GM23248 (cell line): ENCODE measurements at regions not wholly inside any gene's neighbourhood (a gene's known extent, or its start where the extent isn't known, plus 50 kb on each side); places are given as distances from the start of the nearest gene placed in this dataset.
"Not testable (repeated sequence)": the region's sequence is repeated elsewhere in the genome, so short reads cannot be mapped to it uniquely, and the experiment has no call there.

Experiments used
- DNase-seq: peaks from one replicate; pipeline ENCODE4 v3.0.0-alpha.2; 2015
- H2AFZ ChIP-seq: fragments of 200-600 bp; sonication (generic); 2 replicates; pipeline ENCODE4 v1.6.1; 2016; ENCODE audit warnings: antibody characterized with exemption
- H3F3A ChIP-seq: fragments of 200-600 bp; sonication (generic); 2 replicates; pipeline ENCODE4 v1.6.1; 2016; ENCODE audit warnings: mild to moderate bottlenecking, antibody characterized with exemption, mixed run types; ENCODE audit not compliant: insufficient read depth
- H3K27ac ChIP-seq: fragments of 200-600 bp; sonication (generic); 2 replicates; pipeline ENCODE4 v1.5.1; 2016; ENCODE audit warnings: mild to moderate bottlenecking
- H3K27me3 ChIP-seq: fragments of 200-600 bp; sonication (generic); replicated peaks from 2 replicates; pipeline ENCODE4 v1.6.1; 2016; ENCODE audit warnings: mild to moderate bottlenecking; ENCODE audit not compliant: insufficient read depth
- H3K36me3 ChIP-seq: fragments of 200-600 bp; sonication (generic); 2 replicates; pipeline ENCODE4 v1.6.1; 2016; ENCODE audit warnings: low read depth, mild to moderate bottlenecking
- H3K4me1 ChIP-seq: fragments of 200-600 bp; sonication (generic); 2 replicates; pipeline ENCODE4 v1.6.1; 2016; ENCODE audit warnings: mild to moderate bottlenecking; ENCODE audit not compliant: insufficient read depth
- H3K4me2 ChIP-seq: fragments of 200-600 bp; sonication (generic); one replicate; pipeline ENCODE4 v1.6.1; 2016; ENCODE audit warnings: mild to moderate bottlenecking; ENCODE audit not compliant: unreplicated experiment
- H3K4me3 ChIP-seq: fragments of 200-600 bp; sonication (generic); 2 replicates; pipeline ENCODE4 v1.5.1; 2016; ENCODE audit warnings: mild to moderate bottlenecking
- H3K79me2 ChIP-seq: fragments of 200-600 bp; sonication (generic); 2 replicates; pipeline ENCODE4 v1.6.1; 2016; ENCODE audit warnings: mild to moderate bottlenecking; ENCODE audit not compliant: insufficient read depth
- H3K9ac ChIP-seq: fragments of 200-600 bp; sonication (generic); 2 replicates; pipeline ENCODE4 v1.6.1; 2016; ENCODE audit warnings: mild to moderate bottlenecking
- H3K9me2 ChIP-seq: fragments of 200-600 bp; sonication (generic); 2 replicates; pipeline ENCODE4 v1.6.1; 2016; ENCODE audit warnings: mixed run types, mild to moderate bottlenecking, moderate library complexity; ENCODE audit not compliant: insufficient read depth
- H3K9me3 ChIP-seq: fragments of 200-600 bp; sonication (generic); one replicate; pipeline ENCODE4 v1.6.1; 2017; ENCODE audit warnings: low read depth
- H4K20me1 ChIP-seq: fragments of 200-600 bp; sonication (generic); 2 replicates; pipeline ENCODE4 v1.6.0; 2016; ENCODE audit not compliant: insufficient read depth
- EZH2 ChIP-seq: fragments of 200-600 bp; sonication (generic); IDR thresholded peaks from 2 replicates; pipeline ENCODE4 v1.6.1; 2018; ENCODE audit warnings: antibody characterized with exemption, mild to moderate bottlenecking; ENCODE audit not compliant: insufficient read depth, poor library complexity, severe bottlenecking
- EZH2phosphoT487 ChIP-seq: fragments of 200-600 bp; sonication (generic); IDR thresholded peaks from 2 replicates; pipeline ENCODE4 v1.6.1; 2018; ENCODE audit warnings: antibody characterized with exemption, moderate library complexity, mild to moderate bottlenecking, low read depth; ENCODE audit not compliant: insufficient read depth
- WGBS, 2 experiments: methylation state at CpG; one replicate each; pipeline ENCODE4 v1.1.6; 2015 to 2017; ENCODE audit warnings: low lambda C conversion rate in 2 of 2, low coverage in 1 of 2; ENCODE audit errors: missing lambda C conversion rate in 2 of 2; 5-methylcytosine and 5-hydroxymethylcytosine counted together
- in situ Hi-C: fragments of 300-500 bp; cut with MboI; formaldehyde crosslinking; loops from 2 replicates; pipeline ENCODE4 v1.15.0; 2020

DNA sequence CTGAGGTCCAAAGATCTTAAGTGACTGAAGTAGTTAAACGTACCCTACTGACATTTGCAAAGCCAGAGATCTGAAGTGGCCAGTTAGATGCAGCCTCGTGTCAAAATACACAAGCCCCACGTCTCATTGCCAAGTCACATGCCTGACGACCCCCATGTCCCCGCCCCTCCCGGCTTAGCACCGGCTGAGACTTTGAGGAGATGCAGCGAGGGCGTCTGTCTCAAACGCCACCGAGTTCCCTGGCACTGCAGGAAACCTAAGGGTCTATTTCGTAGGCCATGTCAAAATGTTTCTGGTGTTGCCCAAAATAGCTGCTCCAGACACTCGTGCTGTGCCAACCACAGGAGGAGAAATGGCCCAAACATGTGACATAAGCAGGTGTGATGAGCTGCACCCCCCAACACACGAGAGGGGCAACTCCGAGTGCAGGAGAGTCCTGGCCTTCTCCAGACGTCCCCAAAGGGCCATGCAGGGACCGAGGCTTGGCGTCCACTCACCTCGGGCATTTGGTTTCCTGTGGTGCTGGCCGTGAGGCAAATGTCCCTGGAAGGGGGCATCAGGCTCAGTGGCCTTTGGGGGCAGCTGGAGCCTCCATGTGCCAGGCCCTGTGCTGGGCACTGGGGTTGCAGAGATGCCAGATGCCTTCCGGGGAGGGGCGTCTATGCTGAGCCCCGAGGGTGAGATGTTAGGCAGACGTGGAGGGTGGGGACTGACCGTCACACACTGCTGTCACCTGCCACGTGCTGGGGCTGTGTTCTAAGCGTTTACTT, 67.0 kb downstream of the MATN1 start:
- no peak overlapping the region for H2AFZ ChIP-seq
- in situ Hi-C loops, result no loop called here
- no peaks in the 10 kb centered on the region for H3K9me2 ChIP-seq
- TF ChIP-seq EZH2phosphoT487 (no peak), EZH2 (no peak)
- H3K79me2 ChIP-seq, result no peaks in the 10 kb centered on the region
- no peaks in the 10 kb centered on the region for H3K4me1 ChIP-seq
- no peaks in the 10 kb centered on the region for H4K20me1 ChIP-seq
- H3K4me3 ChIP-seq, result no peak overlapping the region
- no peak overlapping the region for H3K27ac ChIP-seq
- no peaks in the 10 kb centered on the region for H3F3A ChIP-seq
- no peak overlapping the region for H3K4me2 ChIP-seq
- no peak overlapping the region for H3K9ac ChIP-seq
- no peaks in the 10 kb centered on the region for H3K9me3 ChIP-seq
- no peaks in the 10 kb centered on the region; the same call in 1 of the 2 replicates for H3K27me3 ChIP-seq
- WGBS, 2 experiments, result 71 to 74% methylated on average over 26 to 27 of the region's 27 CpGs
- no peak for DNase-seq
- H3K36me3 ChIP-seq, result no peaks in the 10 kb centered on the region

DNA sequence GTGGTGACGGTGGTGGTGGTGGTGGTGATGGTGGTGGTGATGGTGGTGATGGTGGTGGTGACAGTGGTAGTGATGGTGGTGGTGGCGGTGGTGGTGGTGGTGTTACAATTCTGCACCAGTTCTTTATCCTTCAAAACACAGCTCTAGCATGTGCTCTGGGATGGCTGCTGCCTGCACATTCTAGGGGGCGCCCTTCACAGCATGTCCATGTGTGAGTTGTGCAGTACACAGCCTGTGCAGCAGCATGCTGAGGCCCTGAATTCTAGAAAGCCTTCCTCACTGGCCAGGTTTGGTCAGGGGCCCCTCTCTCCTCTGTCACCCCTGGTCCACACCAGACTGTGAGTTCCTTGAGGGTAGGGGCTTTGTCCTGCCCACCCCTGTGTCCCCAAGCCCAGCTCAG, 67.7 kb downstream of the MATN1 start:
- Histone ChIP-seq H4K20me1 (no peaks in the 10 kb centered on the region), H2AFZ (no peak overlapping the region), H3K9ac (no peak overlapping the region), H3K36me3 (no peaks in the 10 kb centered on the region), H3K4me1 (no peaks in the 10 kb centered on the region), H3K27me3 (peaks cover under 1% of the 10 kb centered on the region; the same call in 1 of the 2 replicates), H3K79me2 (no peaks in the 10 kb centered on the region), H3K9me2 (no peaks in the 10 kb centered on the region), H3K4me2 (no peak overlapping the region), H3K9me3 (no peaks in the 10 kb centered on the region), H3K4me3 (no peak overlapping the region), H3F3A (no peaks in the 10 kb centered on the region), H3K27ac (no peak overlapping the region)
- 56 to 80% methylated on average over 1 to 3 of the region's 3 CpGs for WGBS, 2 experiments
- DNase-seq, result no peak
- in situ Hi-C loops, result no loop called here
- no peak for TF ChIP-seq EZH2phosphoT487
- no peak for TF ChIP-seq EZH2

DNA sequence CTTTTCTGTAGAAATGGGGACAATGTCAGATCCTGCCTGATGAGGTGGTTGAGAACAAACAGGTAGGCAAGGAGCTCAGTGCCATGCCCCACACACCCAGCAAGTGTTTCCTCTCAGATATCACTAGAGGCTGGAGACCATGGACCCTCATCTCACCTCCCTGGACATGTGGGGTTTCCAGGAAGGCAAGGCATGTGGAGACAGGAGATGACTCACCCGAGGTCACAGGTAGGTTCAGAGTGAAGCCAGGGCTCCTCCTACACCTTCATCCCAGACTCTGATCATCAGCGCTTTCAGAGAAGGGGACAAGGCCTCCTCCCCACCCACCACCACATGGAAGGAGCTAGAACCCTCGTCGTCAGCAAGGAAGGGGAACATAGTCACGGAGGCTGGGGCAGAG, 69.2 kb downstream of the MATN1 start:
- no peaks in the 10 kb centered on the region for H3K9me3 ChIP-seq
- no peaks in the 10 kb centered on the region for H3K9me2 ChIP-seq
- no peaks in the 10 kb centered on the region for H4K20me1 ChIP-seq
- H2AFZ ChIP-seq, result no peak overlapping the region
- H3K4me1 ChIP-seq, result no peaks in the 10 kb centered on the region
- H3K4me3 ChIP-seq, result no peak overlapping the region
- WGBS, 2 experiments, result 72 to 74% methylated on average over 5 of the region's 5 CpGs
- in situ Hi-C loops, result no loop called here
- no peak overlapping the region for H3K9ac ChIP-seq
- H3K79me2 ChIP-seq, result no peaks in the 10 kb centered on the region
- no peak overlapping the region for H3K27ac ChIP-seq
- no peak for DNase-seq
- no peaks in the 10 kb centered on the region for H3K36me3 ChIP-seq
- no peak overlapping the region for H3K4me2 ChIP-seq
- no peaks in the 10 kb centered on the region for H3F3A ChIP-seq
- TF ChIP-seq EZH2phosphoT487, result no peak
- TF ChIP-seq EZH2, result no peak
- H3K27me3 ChIP-seq, result peaks cover 13% of the 10 kb centered on the region

DNA sequence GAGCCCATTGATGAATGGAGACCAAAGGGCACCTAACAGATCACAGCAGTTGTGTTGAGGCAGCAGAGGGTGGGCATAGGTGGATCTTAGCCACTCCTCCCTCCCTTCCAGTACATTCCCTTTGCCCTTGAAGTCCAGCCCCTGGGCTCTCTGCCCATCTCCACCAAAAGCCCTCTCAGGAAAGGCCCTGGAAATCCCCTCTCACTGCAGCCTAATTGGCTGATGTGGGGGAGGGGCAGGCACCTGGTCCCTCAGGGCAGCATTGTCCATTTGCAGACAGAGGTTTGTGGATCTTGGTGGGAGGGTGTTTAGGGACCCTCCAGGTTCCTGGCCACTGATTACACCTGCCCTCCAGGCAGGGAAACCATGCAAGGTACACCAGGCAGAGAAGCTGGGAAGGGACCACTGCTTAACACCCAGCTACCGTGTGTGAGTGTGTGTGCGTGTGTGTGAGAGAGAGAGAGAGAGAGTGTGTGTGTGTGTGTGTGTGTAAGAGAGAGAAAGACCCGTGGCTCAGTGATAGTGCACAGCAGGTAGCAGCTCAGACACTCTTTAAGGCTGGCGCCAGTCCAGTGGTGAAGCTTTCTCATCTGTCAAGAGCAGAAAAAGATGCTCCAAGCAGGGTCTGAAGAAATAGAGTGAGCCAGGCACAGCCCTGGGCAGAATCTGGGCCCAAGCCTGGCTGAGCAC, 71.1 kb downstream of the MATN1 start:
- TF ChIP-seq EZH2phosphoT487, result no peak
- no peak for TF ChIP-seq EZH2
- in situ Hi-C loops, result no loop called here

DNA sequence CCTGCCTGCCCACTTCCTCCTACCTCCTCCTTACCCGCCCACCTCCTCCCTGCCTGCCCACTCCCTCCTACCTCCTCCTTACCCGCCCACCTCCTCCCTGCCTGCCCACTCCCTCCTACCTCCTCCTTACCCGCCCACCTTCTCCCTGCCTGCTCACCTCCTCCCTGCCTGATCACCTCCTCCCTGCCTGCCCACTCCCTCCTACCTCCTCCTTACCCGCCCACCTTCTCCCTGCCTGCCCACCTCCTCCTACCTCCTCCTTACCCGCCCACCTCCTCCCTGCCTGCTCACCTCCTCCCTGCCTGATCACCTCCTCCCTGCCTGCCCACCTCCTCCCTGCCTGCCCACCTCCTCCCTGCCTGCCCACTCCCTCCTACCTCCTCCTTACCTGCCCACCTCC, 72.0 kb downstream of the MATN1 start:
- H3K4me3 ChIP-seq, H3K4me1 ChIP-seq, in situ Hi-C loops, DNase-seq, H3K4me2 ChIP-seq, H3K79me2 ChIP-seq, H2AFZ ChIP-seq, H3K9me2 ChIP-seq, H3K27ac ChIP-seq, H4K20me1 ChIP-seq, H3K9me3 ChIP-seq, H3K9ac ChIP-seq, H3F3A ChIP-seq, H3K36me3 ChIP-seq: not testable (repeated sequence)
- 78% methylated on average over 5 of the region's 5 CpGs; no CpG with 5 or more reads in 1 of the 2 experiments for WGBS, 2 experiments
- peaks cover 13% of the 10 kb centered on the region; the same call in 1 of the 2 replicates for H3K27me3 ChIP-seq

More for the DNA sequence above, 71.1 kb downstream of the MATN1 start:
- H3K4me3 ChIP-seq, result no peak overlapping the region
- H2AFZ ChIP-seq, result no peak overlapping the region
- DNase-seq, result no peak
- H3F3A ChIP-seq, result no peaks in the 10 kb centered on the region
- 75 to 80% methylated on average over 4 of the region's 4 CpGs for WGBS, 2 experiments
- H3K9me2 ChIP-seq, result no peaks in the 10 kb centered on the region
- H3K9me3 ChIP-seq, result no peaks in the 10 kb centered on the region
- H3K27me3 ChIP-seq, result peaks cover 13% of the 10 kb centered on the region; the same call in 1 of the 2 replicates
- no peaks in the 10 kb centered on the region for H4K20me1 ChIP-seq
- no peaks in the 10 kb centered on the region for H3K79me2 ChIP-seq
- no peaks in the 10 kb centered on the region for H3K4me1 ChIP-seq
- H3K27ac ChIP-seq, result no peak overlapping the region
- no peak overlapping the region for H3K9ac ChIP-seq
- no peaks in the 10 kb centered on the region for H3K36me3 ChIP-seq
- no peak overlapping the region for H3K4me2 ChIP-seq
